T-helper 2 cell treated with Interferon-gamma antibody and Interleukin-4, amounts not matched to agents 5 μg/mL and 100 μg/mL, for 36 hours (primary cell): ENCODE measurements at regions not wholly inside any gene's neighbourhood (a gene's known extent, or its start where the extent isn't known, plus 50 kb on each side); places are given as distances from the start of the nearest gene placed in this dataset.
"Not testable (repeated sequence)": the region's sequence is repeated elsewhere in the genome, so short reads cannot be mapped to it uniquely, and the experiment has no call there.

Experiments used
- DNase-seq: peaks from one replicate; pipeline ENCODE4 v3.0.0; 2021; ENCODE audit warnings: low spot score
- H3K27ac Mint-ChIP-seq: one replicate; pipeline ENCODE4 v1.8.0; 2021; ENCODE audit warnings: mild to moderate bottlenecking, mixed read lengths
- H3K27me3 Mint-ChIP-seq: one replicate; pipeline ENCODE4 v1.8.0; 2021; ENCODE audit warnings: low read depth, mixed read lengths
- H3K36me3 Mint-ChIP-seq: one replicate; pipeline ENCODE4 v1.8.0; 2021; ENCODE audit warnings: low read depth, mixed read lengths
- H3K4me1 Mint-ChIP-seq: one replicate; pipeline ENCODE4 v1.8.0; 2021; ENCODE audit warnings: low read depth, mixed read lengths
- H3K4me3 Mint-ChIP-seq: one replicate; pipeline ENCODE4 v1.8.0; 2022; ENCODE audit warnings: mild to moderate bottlenecking, moderate library complexity, mixed read lengths
- H3K9me3 Mint-ChIP-seq: one replicate; pipeline ENCODE4 v1.8.0; 2021; ENCODE audit warnings: mixed read lengths

DNA sequence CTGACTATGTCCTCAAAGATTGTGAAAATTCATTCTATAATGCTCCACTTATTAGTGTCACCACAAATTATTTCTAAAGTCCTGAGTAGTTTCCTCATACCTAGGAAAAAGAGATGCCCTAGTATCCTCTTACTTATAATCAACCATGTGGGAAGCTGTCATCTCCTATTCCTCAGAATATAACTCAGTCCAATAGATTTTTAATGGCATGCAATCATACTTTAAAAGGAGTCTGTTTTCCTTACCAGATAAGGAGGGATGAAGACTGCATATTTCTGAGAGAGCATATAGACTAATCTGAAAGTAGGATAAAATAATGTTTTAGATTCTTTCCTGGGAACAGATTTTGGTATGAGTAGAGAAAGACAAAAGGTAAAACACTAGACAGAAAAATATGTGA is 727.7 kb upstream of the GRM3 start:
- H3K36me3 Mint-ChIP-seq: no peaks in the 10 kb centered on the region
- no peak overlapping the region for H3K27ac Mint-ChIP-seq
- no peaks in the 10 kb centered on the region for H3K27me3 Mint-ChIP-seq
- DNase-seq: no peak
- H3K9me3 Mint-ChIP-seq: peaks cover 18% of the 10 kb centered on the region
- no peak overlapping the region for H3K4me3 Mint-ChIP-seq
- no peaks in the 10 kb centered on the region for H3K4me1 Mint-ChIP-seq

DNA sequence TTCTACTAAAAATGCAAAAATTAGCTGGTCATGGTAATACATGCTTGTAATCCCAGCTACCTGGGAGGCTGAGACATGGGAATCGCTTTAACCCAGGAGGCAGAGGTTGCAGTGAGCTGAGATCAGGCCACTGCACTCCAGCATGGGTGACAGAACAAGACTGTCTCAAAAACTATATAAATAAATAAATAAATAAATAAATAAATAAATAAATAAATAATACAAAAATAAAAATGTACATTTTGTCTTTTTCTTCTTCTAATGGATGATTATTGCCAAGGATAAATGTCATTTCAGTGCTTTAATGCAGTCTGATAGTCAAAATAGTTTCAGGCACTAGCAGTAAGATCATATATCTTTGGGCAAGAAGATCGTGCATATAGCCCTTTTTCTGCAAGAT is 727.6 kb upstream of the SEMA3D start:
- DNase-seq: no peak
- peaks cover 29% of the 10 kb centered on the region for H3K9me3 Mint-ChIP-seq
- no peak overlapping the region for H3K4me3 Mint-ChIP-seq
- H3K27ac Mint-ChIP-seq: no peak overlapping the region
- no peaks in the 10 kb centered on the region for H3K4me1 Mint-ChIP-seq
- H3K27me3 Mint-ChIP-seq: no peaks in the 10 kb centered on the region
- no peaks in the 10 kb centered on the region for H3K36me3 Mint-ChIP-seq

DNA sequence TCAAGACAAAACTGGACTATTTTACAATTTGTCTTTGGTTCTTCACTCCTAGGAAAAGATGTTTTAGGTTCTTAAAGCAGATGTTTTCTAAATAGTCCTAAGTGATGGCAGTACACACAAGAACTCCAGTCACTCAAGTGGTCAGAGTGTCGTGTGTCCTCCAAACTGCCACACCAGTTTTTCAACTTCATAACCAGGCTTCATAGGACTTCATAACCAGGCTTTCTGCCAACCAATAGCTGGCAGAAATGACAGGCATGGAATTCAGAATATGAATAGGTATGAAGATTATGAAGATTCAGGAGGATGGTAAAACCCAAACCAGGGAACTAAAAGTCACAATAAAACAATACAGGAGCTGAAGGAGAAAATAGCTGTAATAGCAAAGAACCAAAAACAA is 721.2 kb upstream of the SEMA3D start:
- no peaks in the 10 kb centered on the region for H3K4me1 Mint-ChIP-seq
- DNase-seq: no peak
- H3K4me3 Mint-ChIP-seq: no peak overlapping the region
- H3K27ac Mint-ChIP-seq: no peak overlapping the region
- no peaks in the 10 kb centered on the region for H3K27me3 Mint-ChIP-seq
- peaks cover 40% of the 10 kb centered on the region for H3K9me3 Mint-ChIP-seq
- no peaks in the 10 kb centered on the region for H3K36me3 Mint-ChIP-seq

DNA sequence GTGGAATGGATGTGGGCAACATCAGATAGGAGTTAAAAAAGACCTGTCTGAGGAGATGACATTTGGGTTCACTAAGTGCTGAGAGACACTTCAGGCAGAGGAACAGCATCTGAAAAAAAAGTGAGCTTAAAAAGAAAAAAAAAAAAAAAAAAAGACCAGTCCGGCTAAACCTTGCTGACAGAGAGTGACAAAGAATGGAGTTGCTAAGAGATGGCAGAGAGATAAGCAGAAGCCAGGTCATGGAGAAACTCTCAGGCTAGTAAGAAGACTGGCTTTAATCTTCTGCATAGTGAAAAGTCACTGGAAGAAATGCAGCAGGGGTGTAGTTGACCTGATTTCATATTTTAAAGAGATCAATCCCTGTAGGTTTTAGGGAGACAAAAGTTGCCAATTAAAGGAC is 711.1 kb upstream of the SEMA3D start:
- no peaks in the 10 kb centered on the region for H3K9me3 Mint-ChIP-seq
- no peak overlapping the region for H3K27ac Mint-ChIP-seq
- H3K4me1 Mint-ChIP-seq: no peaks in the 10 kb centered on the region
- no peaks in the 10 kb centered on the region for H3K27me3 Mint-ChIP-seq
- DNase-seq: no peak
- no peaks in the 10 kb centered on the region for H3K36me3 Mint-ChIP-seq
- H3K4me3 Mint-ChIP-seq: no peak overlapping the region

DNA sequence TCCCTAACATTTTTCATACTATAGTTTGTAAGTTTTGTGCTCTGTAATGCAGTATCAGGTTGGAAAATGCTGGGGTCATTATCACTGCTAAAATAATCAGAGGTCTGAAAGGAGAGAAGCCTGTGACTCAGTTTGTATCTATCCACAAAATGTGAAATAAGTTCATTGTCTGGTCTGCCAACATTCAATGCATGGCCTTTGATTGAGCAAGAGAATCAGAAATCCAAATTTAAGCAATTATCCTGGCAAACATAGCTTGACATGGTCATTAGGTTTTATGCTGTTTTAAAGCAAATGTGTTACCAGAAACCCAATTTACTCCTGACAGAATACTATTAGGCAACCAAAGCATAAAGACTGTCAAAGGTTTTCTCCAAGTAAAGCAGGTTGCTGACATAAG is 709.7 kb upstream of the SEMA3D start:
- Mint-ChIP-seq H3K27me3 (no peaks in the 10 kb centered on the region), H3K4me1 (no peaks in the 10 kb centered on the region), H3K9me3 (no peaks in the 10 kb centered on the region), H3K36me3 (no peaks in the 10 kb centered on the region), H3K4me3 (no peak overlapping the region), H3K27ac (no peak overlapping the region)
- DNase-seq: no peak

DNA sequence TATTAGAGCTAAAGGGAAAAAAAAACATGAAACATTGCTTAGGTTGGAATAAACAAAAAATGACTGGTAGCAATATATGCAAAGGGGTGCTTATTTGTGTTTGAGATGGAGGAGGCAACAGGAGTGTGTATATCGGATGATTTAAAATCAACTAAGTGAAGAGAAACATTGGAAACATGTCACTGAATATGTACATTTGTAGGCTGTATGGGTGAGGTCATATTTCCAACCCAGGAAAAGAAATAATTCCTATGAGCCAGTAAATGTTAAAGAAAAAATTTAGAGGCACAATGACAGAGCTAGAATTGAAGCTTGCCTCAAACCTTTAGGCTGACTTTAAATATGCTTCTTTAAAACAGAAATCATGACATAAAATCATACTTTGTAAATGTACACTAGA is 709.0 kb upstream of the SEMA3D start:
- no peaks in the 10 kb centered on the region for H3K4me1 Mint-ChIP-seq
- H3K4me3 Mint-ChIP-seq: no peak overlapping the region
- no peaks in the 10 kb centered on the region for H3K36me3 Mint-ChIP-seq
- no peaks in the 10 kb centered on the region for H3K9me3 Mint-ChIP-seq
- H3K27me3 Mint-ChIP-seq: no peaks in the 10 kb centered on the region
- no peak overlapping the region for H3K27ac Mint-ChIP-seq
- DNase-seq: no peak

DNA sequence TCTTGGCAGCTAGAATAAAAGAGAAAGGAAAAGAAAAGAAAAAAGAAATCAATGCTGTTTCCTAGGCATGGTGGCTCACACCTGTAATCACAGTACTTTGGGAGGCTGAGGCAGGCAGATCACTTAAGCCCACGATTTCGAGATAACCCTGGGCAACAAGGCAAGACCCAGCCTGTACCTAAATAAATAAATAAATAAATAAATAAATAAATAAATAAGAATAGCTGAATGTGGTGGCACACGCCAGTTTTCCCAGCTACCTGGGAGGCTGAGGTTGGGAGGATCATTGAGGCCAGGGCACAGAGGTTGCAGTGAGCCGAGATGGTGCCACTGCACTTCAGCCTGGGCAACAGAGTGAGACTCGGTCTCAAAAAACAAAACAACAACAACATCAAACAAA is 705.0 kb upstream of the SEMA3D start:
- H3K36me3 Mint-ChIP-seq, H3K9me3 Mint-ChIP-seq, DNase-seq, H3K4me1 Mint-ChIP-seq, H3K27me3 Mint-ChIP-seq, H3K27ac Mint-ChIP-seq, H3K4me3 Mint-ChIP-seq: not testable (repeated sequence)

DNA sequence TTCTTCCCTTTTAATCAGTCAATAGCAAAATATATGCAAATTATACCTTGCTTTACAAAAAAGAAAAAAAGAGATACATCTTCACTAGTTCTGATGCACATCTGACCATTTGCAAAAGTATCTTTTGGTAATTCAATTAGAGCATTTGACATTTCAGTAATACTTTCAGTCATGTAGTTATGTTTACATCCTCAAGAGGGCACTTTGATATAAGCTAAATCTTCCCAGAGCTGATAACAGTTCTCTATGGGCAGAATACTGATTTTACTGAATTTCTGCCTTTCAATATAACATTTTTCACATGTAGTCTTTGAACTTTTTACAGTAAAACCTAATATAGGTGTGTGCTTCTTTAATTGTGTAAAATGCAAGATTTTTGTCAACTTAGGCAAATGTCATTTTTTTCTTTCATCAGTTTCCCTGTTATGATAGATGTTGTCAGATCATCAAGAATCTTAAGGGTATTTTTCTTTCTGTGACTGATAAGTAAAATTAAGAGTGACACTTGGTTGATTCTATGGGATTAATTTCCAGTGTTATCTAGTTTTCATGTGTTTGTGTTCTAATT is 703.5 kb upstream of the SEMA3D start:
- H3K27me3 Mint-ChIP-seq: no peaks in the 10 kb centered on the region
- H3K9me3 Mint-ChIP-seq: no peaks in the 10 kb centered on the region
- no peak for DNase-seq
- H3K36me3 Mint-ChIP-seq: no peaks in the 10 kb centered on the region
- H3K4me3 Mint-ChIP-seq: no peak overlapping the region
- H3K4me1 Mint-ChIP-seq: no peaks in the 10 kb centered on the region
- H3K27ac Mint-ChIP-seq: no peak overlapping the region

DNA sequence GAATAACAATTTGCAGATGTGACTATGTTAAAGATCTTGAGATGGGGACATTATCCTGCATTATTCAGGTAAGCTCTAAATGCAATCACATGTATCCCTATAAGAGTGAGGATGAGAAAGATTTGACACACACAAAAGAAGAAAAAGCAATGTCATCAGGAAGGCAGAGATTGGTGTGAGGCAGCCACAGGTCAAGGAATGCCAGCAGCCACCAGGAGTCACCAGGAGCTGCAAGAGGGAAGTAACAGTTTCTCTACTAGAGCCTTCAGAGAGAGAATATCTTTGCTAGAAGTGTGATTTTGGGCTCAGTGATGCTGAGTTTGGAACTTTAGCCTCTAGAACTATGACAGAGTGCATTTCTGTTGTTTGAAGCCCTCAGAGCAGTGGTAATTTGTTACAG is 700.3 kb upstream of the SEMA3D start:
- Mint-ChIP-seq H3K9me3 (no peaks in the 10 kb centered on the region), H3K27ac (no peak overlapping the region), H3K36me3 (no peaks in the 10 kb centered on the region), H3K4me3 (no peak overlapping the region), H3K4me1 (no peaks in the 10 kb centered on the region), H3K27me3 (no peaks in the 10 kb centered on the region)
- no peak for DNase-seq

DNA sequence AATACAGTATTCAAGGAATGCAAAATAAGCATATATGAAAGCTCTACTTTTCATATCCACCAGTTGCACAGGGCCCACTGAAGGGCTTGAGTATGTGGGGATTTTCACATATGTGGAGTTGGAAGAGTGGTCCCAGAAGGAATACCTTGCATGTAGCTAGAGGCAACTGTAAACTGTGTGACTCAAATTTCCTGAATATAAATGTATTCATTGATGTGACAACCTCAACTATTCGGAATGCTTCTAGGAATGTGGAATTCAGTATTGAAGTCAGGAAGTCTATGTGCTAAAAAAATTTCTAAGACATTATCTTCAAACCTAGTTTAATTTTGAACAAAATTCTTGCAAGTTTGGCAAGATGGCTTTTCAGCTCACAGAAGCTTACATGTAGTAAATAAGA is 695.5 kb upstream of the SEMA3D start:
- Mint-ChIP-seq H3K4me1 (no peaks in the 10 kb centered on the region), H3K4me3 (no peak overlapping the region), H3K36me3 (no peaks in the 10 kb centered on the region), H3K27ac (no peak overlapping the region), H3K9me3 (peaks cover 2% of the 10 kb centered on the region), H3K27me3 (no peaks in the 10 kb centered on the region)
- no peak for DNase-seq

DNA sequence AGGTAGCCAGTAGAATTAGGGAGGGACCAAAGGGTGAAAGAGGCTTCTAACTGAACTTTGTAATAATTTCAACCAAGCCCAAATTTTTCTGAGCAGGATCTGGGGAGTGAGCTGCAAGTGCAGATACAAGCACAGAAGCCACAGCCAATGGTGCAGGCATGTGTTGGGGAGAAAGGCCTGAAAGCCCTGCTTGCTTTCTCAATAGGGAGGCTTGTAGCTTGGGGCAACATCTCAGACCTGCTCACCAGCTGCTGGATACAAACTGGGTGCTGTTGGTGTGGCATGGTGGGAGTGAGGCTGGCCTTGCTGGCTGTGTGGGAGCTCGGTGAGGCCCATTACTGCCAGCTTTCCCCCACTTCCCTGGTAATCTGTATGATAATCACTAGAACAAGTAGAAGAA is 688.5 kb upstream of the SEMA3D start:
- Mint-ChIP-seq H3K27me3 (no peaks in the 10 kb centered on the region), H3K4me1 (no peaks in the 10 kb centered on the region), H3K4me3 (no peak overlapping the region), H3K36me3 (no peaks in the 10 kb centered on the region), H3K9me3 (peaks cover 8% of the 10 kb centered on the region), H3K27ac (no peak overlapping the region)
- DNase-seq: no peak

DNA sequence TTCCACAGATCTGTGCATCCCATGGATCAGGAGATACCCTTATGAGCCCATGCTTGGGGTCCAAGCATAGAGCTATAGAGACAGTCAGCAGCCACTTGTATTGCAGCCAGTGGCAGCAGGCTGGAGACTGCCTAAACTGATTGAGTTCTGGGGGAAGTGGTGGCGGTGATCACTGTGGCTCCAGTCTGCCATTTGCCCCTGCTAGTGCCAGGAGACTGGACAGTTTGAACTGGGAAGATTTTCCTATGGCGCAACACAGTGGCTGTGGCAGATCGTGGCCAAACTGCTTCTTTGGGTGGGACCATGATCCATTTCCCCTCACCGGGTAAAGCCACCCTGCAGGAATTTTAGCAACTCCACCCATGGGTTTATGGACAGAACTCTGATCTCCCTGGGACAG is 679.7 kb upstream of the SEMA3D start:
- H3K27me3 Mint-ChIP-seq: no peaks in the 10 kb centered on the region
- DNase-seq: no peak
- peaks cover 21% of the 10 kb centered on the region for H3K9me3 Mint-ChIP-seq
- no peaks in the 10 kb centered on the region for H3K4me1 Mint-ChIP-seq
- no peak overlapping the region for H3K4me3 Mint-ChIP-seq
- no peaks in the 10 kb centered on the region for H3K36me3 Mint-ChIP-seq
- no peak overlapping the region for H3K27ac Mint-ChIP-seq

DNA sequence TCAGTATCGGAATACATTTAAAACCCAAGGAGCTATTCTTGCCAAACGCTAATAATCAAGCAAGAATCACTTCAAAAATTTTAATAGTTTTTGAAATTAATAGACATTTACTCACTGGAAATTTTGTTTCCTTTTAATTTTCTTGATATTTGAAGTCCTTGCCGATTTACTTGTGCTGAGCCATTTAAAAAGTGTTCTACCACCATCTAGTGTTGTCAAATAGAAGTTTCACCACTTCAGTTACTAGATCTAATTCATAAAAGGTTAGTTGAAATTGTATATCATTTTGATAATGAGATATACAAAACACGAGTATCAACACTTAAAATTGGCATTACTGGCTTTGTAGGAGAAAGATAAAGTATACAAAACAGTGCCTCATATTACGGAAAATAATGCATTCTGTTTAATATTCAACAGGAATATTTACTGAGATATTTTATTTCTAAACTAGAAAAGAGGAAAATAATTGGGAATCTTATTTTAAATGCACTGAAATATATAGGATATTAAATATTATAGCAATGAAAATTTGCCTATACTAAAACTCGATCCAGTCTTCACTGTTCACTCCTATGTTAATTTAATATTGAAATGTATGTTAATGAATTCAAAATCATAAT is 664.8 kb upstream of the SEMA3D start:
- Mint-ChIP-seq H3K4me1 (no peaks in the 10 kb centered on the region), H3K9me3 (no peaks in the 10 kb centered on the region), H3K27me3 (no peaks in the 10 kb centered on the region), H3K36me3 (no peaks in the 10 kb centered on the region), H3K4me3 (no peak overlapping the region), H3K27ac (no peak overlapping the region)
- no peak for DNase-seq

DNA sequence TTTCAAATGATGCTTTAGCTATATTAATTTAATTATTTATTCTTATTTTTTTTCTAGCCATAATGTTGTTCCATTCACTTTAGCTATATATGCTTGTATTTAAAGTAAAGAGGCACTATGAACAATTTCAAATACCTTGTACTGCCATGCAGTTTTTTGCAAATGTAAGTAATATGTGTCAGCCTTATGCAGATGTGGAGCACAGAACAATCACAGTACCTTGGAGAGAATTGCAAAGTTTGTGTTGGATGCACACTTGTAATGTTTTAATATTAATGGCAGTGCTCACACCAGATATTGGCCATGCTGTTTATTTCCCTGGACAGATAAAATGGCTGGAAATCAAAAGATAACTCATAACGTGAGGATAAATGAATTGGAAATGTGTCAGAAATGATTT is 663.5 kb upstream of the SEMA3D start:
- DNase-seq: no peak
- H3K4me1 Mint-ChIP-seq: no peaks in the 10 kb centered on the region
- no peaks in the 10 kb centered on the region for H3K9me3 Mint-ChIP-seq
- H3K27ac Mint-ChIP-seq: no peak overlapping the region
- H3K27me3 Mint-ChIP-seq: no peaks in the 10 kb centered on the region
- no peaks in the 10 kb centered on the region for H3K36me3 Mint-ChIP-seq
- no peak overlapping the region for H3K4me3 Mint-ChIP-seq

DNA sequence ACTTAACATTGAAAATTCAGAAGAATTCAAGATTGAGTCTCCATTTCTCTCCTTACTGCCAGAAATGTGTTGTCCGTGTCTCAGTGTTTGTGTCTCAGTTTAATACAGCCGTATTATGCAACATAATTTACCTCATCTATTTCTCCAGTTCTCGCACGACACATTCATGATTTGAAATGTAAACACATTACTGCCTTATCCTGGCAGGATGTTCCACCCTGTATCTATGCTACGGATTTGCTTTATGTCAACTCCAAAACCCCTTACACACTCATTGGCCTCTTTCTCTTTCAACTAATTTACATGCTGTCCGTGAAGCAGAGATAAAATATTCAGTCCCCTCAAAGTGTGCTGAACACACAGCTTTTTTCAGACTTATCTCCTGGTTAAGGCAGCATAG is 653.7 kb upstream of the SEMA3D start:
- peaks cover 4% of the 10 kb centered on the region for H3K9me3 Mint-ChIP-seq
- H3K36me3 Mint-ChIP-seq: no peaks in the 10 kb centered on the region
- no peak for DNase-seq
- no peaks in the 10 kb centered on the region for H3K27me3 Mint-ChIP-seq
- H3K4me1 Mint-ChIP-seq: no peaks in the 10 kb centered on the region
- no peak overlapping the region for H3K27ac Mint-ChIP-seq
- H3K4me3 Mint-ChIP-seq: no peak overlapping the region
